ENCODE measurements at regions not wholly inside any gene's neighbourhood (a gene's known extent, or its start where the extent isn't known, plus 50 kb on each side); places are given as distances from the start of the nearest gene placed in this dataset.

DNA sequence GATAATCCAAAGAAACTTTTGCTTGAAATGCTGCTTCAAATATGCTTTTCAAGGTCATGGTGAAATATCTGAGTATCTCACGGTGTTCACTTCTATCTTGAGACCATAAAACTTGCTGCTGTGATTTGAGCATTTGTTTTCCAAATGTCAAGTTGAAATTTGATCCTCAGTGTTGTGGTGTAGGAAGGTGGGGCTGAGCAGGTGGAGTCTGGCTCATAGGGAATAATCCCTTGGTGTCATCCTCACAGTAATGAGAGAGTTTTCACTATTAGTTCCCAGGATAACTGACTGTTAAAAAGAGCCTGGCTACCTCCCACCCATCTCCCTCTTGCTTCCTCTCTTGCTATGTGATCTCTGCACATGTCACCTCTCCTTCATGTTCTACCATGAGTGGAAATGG lies 858.0 kb upstream of the SLITRK5 start:
- TF ChIP-seq FOXP2 (optimal IDR thresholded peaks at IDR 0.05; ENCODE audit: borderline replicate concordance, extremely low read depth, extremely low read length, insufficient read depth) (no peak), SIN3A (IDR thresholded peaks at IDR 0.05; ENCODE audit: borderline replicate concordance, insufficient read depth, low read length) (no peak), TAF1 (IDR thresholded peaks at IDR 0.05; ENCODE audit: borderline replicate concordance, insufficient read depth, low read length) (no peak), POLR2AphosphoS5 (IDR thresholded peaks at IDR 0.05; ENCODE audit: low read depth, low read length) (no peak)
- TF ChIP-seq, protein P1, sequence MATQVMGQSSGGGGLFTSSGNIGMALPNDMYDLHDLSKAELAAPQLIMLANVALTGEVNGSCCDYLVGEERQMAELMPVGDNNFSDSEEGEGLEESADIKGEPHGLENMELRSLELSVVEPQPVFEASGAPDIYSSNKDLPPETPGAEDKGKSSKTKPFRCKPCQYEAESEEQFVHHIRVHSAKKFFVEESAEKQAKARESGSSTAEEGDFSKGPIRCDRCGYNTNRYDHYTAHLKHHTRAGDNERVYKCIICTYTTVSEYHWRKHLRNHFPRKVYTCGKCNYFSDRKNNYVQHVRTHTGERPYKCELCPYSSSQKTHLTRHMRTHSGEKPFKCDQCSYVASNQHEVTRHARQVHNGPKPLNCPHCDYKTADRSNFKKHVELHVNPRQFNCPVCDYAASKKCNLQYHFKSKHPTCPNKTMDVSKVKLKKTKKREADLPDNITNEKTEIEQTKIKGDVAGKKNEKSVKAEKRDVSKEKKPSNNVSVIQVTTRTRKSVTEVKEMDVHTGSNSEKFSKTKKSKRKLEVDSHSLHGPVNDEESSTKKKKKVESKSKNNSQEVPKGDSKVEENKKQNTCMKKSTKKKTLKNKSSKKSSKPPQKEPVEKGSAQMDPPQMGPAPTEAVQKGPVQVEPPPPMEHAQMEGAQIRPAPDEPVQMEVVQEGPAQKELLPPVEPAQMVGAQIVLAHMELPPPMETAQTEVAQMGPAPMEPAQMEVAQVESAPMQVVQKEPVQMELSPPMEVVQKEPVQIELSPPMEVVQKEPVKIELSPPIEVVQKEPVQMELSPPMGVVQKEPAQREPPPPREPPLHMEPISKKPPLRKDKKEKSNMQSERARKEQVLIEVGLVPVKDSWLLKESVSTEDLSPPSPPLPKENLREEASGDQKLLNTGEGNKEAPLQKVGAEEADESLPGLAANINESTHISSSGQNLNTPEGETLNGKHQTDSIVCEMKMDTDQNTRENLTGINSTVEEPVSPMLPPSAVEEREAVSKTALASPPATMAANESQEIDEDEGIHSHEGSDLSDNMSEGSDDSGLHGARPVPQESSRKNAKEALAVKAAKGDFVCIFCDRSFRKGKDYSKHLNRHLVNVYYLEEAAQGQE (IDR thresholded peaks at IDR 0.05; ENCODE audit: insufficient read depth in 1 of 2, low read depth in 2 of 2, low read length in 2 of 2): no peak

DNA sequence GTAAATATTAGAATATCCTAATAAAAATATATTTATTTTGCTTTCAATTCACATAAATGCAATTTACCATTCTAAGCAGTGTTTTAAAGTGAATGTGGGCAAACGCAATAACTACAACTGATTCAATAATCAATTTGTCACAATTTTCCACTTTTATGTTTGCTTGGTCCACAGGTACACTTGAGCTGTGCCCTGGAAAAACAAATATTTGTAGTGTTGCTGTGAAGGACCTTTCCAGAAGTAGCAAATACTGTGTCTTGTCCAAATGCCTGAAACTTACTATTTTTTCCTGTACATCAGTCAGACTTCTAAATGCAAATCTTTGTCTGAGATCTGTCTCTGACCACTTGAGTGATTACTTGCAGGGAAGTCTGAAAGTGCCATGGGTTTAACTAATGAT lies 845.8 kb upstream of the SLITRK5 start:
- TF ChIP-seq POLR2AphosphoS5 (IDR thresholded peaks at IDR 0.05; ENCODE audit: low read depth, low read length): no peak
- TF ChIP-seq, protein P1 (IDR thresholded peaks at IDR 0.05; ENCODE audit: insufficient read depth in 1 of 2, low read depth in 2 of 2, low read length in 2 of 2): no peak
- TF ChIP-seq TAF1 (IDR thresholded peaks at IDR 0.05; ENCODE audit: borderline replicate concordance, insufficient read depth, low read length): no peak
- no peak for TF ChIP-seq SIN3A (IDR thresholded peaks at IDR 0.05; ENCODE audit: borderline replicate concordance, insufficient read depth, low read length)
- TF ChIP-seq FOXP2 (optimal IDR thresholded peaks at IDR 0.05; ENCODE audit: borderline replicate concordance, extremely low read depth, extremely low read length, insufficient read depth): no peak

DNA sequence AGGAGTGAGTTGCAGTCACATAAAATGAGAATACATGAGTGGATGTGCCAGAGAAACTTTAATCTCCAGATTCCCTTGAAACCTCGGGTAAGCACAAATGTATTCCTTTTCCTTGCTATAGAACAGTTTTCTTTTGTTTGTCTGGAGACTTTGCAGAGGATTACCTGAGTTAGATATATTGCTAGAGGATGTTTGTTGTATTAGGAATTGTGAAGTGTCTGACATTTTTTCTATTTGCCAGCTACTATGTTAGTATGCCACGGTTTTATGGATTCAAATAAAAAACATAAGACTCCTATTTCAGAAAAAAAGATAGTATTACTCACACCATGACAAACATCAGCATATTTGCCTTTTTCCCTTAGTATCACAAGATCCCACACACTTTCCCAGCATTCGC lies 844.9 kb upstream of the SLITRK5 start:
- TF ChIP-seq, protein P1 (IDR thresholded peaks at IDR 0.05; ENCODE audit: insufficient read depth in 1 of 2, low read depth in 2 of 2, low read length in 2 of 2): no peak
- TF ChIP-seq POLR2AphosphoS5 (IDR thresholded peaks at IDR 0.05; ENCODE audit: low read depth, low read length) (no peak), TAF1 (IDR thresholded peaks at IDR 0.05; ENCODE audit: borderline replicate concordance, insufficient read depth, low read length) (no peak), FOXP2 (optimal IDR thresholded peaks at IDR 0.05; ENCODE audit: borderline replicate concordance, extremely low read depth, extremely low read length, insufficient read depth) (no peak), SIN3A (IDR thresholded peaks at IDR 0.05; ENCODE audit: borderline replicate concordance, insufficient read depth, low read length) (no peak)

DNA sequence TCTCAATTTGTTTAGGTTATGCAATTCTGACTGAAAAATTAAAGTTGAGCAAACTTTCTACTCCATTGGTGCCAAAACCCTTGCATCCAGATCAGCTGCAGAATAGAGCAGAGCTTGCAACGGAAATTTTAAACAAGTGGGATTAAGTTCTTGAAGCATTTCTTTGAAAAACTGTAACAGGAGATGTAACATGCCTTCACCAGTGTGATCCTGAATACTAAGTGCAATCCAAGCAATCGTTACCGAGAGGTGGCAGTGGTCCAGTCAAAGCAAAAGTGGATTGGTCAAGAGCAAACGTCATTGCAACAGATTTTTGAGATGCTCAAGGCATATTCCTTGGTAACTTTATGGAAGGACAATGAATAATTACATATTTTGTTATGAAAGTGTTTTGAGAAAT lies 841.1 kb upstream of the SLITRK5 start:
- TF ChIP-seq POLR2AphosphoS5 (IDR thresholded peaks at IDR 0.05; ENCODE audit: low read depth, low read length) (no peak), FOXP2 (optimal IDR thresholded peaks at IDR 0.05; ENCODE audit: borderline replicate concordance, extremely low read depth, extremely low read length, insufficient read depth) (no peak), SIN3A (IDR thresholded peaks at IDR 0.05; ENCODE audit: borderline replicate concordance, insufficient read depth, low read length) (no peak)
- TF ChIP-seq, protein P1 (IDR thresholded peaks at IDR 0.05; ENCODE audit: insufficient read depth in 1 of 2, low read depth in 2 of 2, low read length in 2 of 2): no peak

DNA sequence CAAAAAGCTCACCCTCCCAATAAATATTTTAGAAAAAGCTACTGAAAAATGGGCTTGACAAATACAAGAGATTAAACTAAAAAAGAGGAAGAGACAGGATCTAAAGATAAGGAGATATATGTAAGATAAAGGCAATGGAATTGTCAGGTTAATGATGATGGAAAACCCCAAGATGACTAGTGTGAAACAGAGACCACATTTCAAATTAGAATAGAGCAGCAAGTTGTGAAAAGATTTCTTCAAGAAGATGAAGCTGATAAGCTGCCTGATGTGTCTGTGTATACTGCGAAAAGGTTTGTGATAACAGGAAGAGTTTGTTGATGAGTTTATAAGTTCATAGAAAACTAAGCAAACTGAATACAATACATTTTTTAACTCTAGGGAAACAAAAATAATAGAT lies 840.1 kb upstream of the SLITRK5 start:
- TF ChIP-seq, protein P1 (IDR thresholded peaks at IDR 0.05; ENCODE audit: insufficient read depth in 1 of 2, low read depth in 2 of 2, low read length in 2 of 2): no peak
- TF ChIP-seq POLR2AphosphoS5 (IDR thresholded peaks at IDR 0.05; ENCODE audit: low read depth, low read length) (no peak), FOXP2 (optimal IDR thresholded peaks at IDR 0.05; ENCODE audit: borderline replicate concordance, extremely low read depth, extremely low read length, insufficient read depth) (no peak), SIN3A (IDR thresholded peaks at IDR 0.05; ENCODE audit: borderline replicate concordance, insufficient read depth, low read length) (no peak), TAF1 (IDR thresholded peaks at IDR 0.05; ENCODE audit: borderline replicate concordance, insufficient read depth, low read length) (no peak)
